ENCODE measurements at regions not wholly inside any gene's neighbourhood (a gene's known extent, or its start where the extent isn't known, plus 50 kb on each side); places are given as distances from the start of the nearest gene placed in this dataset.

- TF ChIP-seq CTCF (optimal IDR thresholded peaks at IDR 0.05 in 1 of 3, IDR thresholded peaks at IDR 0.05 in 1 of 3, conservative IDR thresholded peaks at IDR 0.05 in 1 of 3; ENCODE audit: extremely low read depth in 1 of 3, insufficient read depth in 2 of 3, low read length in 3 of 3) (no peak), EZH2 (IDR thresholded peaks at IDR 0.05; ENCODE audit: low read length) (no peak)
These were observed 66.9 kb upstream of the MAP3K7 start for GRCh38 chr6:90653750-90654149.

Measured in keratinocyte (primary cell).